ENCODE measurements at regions not wholly inside any gene's neighbourhood (a gene's known extent, or its start where the extent isn't known, plus 50 kb on each side); places are given as distances from the start of the nearest gene placed in this dataset.
"Not testable (repeated sequence)": the region's sequence is repeated elsewhere in the genome, so short reads cannot be mapped to it uniquely, and the experiment has no call there.

DNA sequence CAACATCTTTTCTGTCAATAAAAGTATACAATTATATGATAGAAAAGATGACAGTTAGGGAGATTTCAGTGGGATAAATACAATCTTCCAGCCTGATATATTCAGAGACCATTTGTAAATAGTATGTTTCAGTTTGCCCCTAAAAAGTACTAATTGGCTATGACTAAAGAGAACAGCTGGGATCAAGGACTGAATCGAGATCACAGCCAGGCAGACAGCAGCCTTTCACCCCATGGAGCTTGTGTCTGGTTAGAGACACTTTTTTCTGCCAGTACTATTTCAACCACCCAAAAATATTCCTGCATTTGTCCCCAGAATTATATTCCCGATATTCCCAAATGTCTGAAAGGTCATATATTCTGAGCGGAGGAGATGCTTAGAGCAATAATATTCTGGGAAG, 577.3 kb upstream of the TLE4 start:
- WGBS, 2 donors = 70 to 71% methylated on average over 3 of the region's 3 CpGs

DNA sequence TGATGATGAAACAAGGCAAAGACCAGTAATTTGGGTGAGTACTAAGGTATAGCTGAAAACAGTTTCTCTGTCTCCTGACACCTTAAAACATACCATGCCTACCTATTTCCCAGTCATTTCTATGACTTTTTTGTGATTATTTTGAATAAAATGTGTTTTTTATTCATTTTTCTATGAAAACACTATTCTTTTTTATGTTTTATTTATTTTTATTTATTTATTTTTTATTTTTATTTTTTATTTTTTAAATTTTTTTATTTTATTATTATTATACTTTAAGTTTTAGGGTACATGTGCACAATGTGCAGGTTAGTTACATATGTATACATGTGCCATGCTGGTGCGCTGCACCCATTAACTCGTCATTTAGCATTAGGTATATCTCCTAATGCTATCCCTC, 576.8 kb upstream of the TLE4 start:
- H3K4me1 ChIP-seq; H3K27ac ChIP-seq; DNase-seq (ENCODE audit: low spot score in 2 of 2); H3K27me3 ChIP-seq; H3K36me3 ChIP-seq; H3K4me3 ChIP-seq; H3K9me3 ChIP-seq: not testable (repeated sequence)
- WGBS, 2 donors = 96% methylated on average over 2 of the region's 2 CpGs

More for the DNA sequence above, 577.3 kb upstream of the TLE4 start:
- no peak overlapping the region for H3K4me3 ChIP-seq
- TF ChIP-seq EP300 (IDR thresholded peaks at IDR 0.05) = no peak
- no peak for TF ChIP-seq POLR2A (IDR thresholded peaks at IDR 0.05)
- TF ChIP-seq, protein P1, sequence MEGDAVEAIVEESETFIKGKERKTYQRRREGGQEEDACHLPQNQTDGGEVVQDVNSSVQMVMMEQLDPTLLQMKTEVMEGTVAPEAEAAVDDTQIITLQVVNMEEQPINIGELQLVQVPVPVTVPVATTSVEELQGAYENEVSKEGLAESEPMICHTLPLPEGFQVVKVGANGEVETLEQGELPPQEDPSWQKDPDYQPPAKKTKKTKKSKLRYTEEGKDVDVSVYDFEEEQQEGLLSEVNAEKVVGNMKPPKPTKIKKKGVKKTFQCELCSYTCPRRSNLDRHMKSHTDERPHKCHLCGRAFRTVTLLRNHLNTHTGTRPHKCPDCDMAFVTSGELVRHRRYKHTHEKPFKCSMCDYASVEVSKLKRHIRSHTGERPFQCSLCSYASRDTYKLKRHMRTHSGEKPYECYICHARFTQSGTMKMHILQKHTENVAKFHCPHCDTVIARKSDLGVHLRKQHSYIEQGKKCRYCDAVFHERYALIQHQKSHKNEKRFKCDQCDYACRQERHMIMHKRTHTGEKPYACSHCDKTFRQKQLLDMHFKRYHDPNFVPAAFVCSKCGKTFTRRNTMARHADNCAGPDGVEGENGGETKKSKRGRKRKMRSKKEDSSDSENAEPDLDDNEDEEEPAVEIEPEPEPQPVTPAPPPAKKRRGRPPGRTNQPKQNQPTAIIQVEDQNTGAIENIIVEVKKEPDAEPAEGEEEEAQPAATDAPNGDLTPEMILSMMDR (IDR thresholded peaks at IDR 0.05) = no peak
- no peaks in the 10 kb centered on the region for H3K4me1 ChIP-seq
- H3K9me3 ChIP-seq = no peaks in the 10 kb centered on the region
- H3K27ac ChIP-seq = no peak overlapping the region
- no peaks in the 10 kb centered on the region for H3K36me3 ChIP-seq
- DNase-seq (ENCODE audit: low spot score in 2 of 2) = no peak
- no peaks in the 10 kb centered on the region for H3K27me3 ChIP-seq

DNA sequence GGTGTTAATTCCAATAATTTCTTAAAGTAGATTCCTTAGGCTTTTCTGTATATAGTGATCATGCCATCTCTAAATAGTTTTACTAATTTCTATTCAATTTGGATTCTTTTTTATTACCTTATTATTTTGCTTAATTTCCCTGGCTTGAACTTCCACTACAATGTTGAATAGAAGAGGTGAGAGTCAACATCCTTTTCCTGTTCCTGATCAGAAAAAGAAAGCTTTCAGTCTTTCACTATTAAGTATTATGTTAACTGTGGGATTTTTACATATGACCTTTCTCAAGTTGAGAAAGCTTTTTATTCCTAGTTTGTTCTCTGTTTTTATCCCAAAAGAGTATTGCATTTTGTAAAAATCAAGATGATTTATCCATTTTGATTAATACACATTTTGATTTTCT, 574.5 kb upstream of the TLE4 start:
- Histone ChIP-seq H3K36me3 (no peaks in the 10 kb centered on the region), H3K27me3 (no peaks in the 10 kb centered on the region), H3K27ac (no peak overlapping the region), H3K4me3 (no peak overlapping the region), H3K4me1 (no peaks in the 10 kb centered on the region), H3K9me3 (no peaks in the 10 kb centered on the region)
- no peak for TF ChIP-seq EP300 (IDR thresholded peaks at IDR 0.05)
- no peak for TF ChIP-seq POLR2A (IDR thresholded peaks at IDR 0.05)
- TF ChIP-seq, protein P1 (IDR thresholded peaks at IDR 0.05) = no peak
- no peak for DNase-seq (ENCODE audit: low spot score in 2 of 2)

DNA sequence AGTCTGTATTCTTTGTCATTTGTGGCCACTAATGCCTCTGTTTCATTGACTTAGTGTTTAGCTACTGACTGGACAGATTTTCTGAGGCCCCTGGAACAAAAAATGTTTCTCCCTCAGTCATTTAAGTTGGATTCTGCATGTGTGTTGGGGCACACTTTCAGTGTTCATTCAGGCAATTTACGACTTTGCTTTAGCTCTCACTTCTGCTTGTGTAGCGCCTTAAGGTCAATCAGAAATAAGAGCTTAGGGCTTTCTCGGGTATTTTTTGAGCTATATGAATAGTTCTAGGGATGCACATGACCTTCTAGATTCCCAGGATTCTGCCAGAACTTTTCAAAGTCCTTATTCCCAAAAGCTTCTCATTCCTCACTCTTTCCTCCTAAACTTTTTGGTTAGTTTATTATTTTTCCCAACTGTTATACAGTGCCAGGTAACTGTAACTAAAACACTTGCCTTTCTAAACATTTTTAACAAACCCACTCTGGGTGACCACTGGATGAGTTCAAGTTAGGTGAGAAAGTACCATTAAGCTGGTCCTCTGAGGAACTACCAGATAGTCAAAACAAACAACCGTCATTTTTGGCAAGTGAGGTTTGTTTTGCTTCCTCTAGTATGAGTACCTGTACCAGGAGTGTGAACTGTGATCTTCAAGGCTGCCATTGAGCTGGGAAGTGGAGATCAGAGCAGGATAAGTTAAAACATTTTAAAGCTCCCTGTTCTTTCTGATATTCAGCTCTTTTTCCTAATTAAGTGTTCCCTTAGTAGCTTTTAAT, 571.3 kb upstream of the TLE4 start:
- Histone ChIP-seq H3K27me3 (no peaks in the 10 kb centered on the region), H3K4me1 (no peaks in the 10 kb centered on the region), H3K27ac (no peak overlapping the region), H3K4me3 (no peak overlapping the region), H3K36me3 (no peaks in the 10 kb centered on the region), H3K9me3 (no peaks in the 10 kb centered on the region)
- DNase-seq (ENCODE audit: low spot score in 2 of 2) = no peak
- WGBS, 2 donors = 33 to 64% methylated on average over 4 of the region's 4 CpGs
- TF ChIP-seq EP300 (IDR thresholded peaks at IDR 0.05) (no peak), POLR2A (IDR thresholded peaks at IDR 0.05) (no peak)
- TF ChIP-seq, protein P1 (IDR thresholded peaks at IDR 0.05) = no peak

DNA sequence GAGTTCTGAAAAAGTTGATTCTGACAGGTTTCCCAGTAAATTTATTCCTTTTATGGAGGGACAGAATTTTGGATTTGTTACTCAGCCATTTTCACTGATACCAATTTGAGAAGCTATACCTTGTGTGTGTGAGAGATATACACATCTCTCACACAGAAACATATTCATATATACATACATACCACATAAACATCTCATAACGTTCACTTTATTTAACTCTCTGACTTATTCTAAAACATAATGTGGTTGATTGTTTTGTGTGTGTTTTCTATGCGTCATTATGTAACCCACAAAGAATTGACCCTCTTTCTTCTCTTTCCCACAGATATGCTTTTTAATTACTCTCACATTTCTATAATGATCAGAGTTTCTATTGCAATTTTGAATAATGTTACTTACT, 570.8 kb upstream of the TLE4 start:
- Histone ChIP-seq H3K9me3 (no peaks in the 10 kb centered on the region), H3K27ac (no peak overlapping the region), H3K27me3 (no peaks in the 10 kb centered on the region), H3K4me1 (no peaks in the 10 kb centered on the region), H3K4me3 (no peak overlapping the region), H3K36me3 (no peaks in the 10 kb centered on the region)
- TF ChIP-seq, protein P1 (IDR thresholded peaks at IDR 0.05) = no peak
- TF ChIP-seq POLR2A (IDR thresholded peaks at IDR 0.05) = no peak
- no peak for TF ChIP-seq EP300 (IDR thresholded peaks at IDR 0.05)
- no peak for DNase-seq (ENCODE audit: low spot score in 2 of 2)
- 50 to 60% methylated on average over 2 of the region's 2 CpGs for WGBS, 2 donors

DNA sequence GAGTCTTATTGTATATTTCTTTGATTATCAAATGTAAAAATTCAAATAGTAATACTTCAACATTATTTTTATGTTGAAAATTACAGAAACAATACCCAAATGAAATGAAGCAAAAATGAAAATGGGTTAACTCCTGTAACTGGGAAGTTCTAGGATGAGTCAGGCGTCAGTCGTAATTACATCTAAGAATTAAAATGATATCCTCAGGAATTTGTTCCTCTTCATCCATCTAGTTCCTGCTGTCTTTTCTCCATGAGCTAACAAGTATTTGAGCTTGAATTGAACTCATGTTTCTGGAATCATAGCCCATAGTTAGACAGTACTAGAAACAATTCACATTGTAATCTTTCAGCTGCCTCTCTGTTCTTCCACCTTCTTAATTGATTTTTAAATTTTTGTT, 568.3 kb upstream of the TLE4 start:
- Histone ChIP-seq H3K4me1 (no peaks in the 10 kb centered on the region), H3K36me3 (no peaks in the 10 kb centered on the region), H3K4me3 (no peak overlapping the region), H3K9me3 (no peaks in the 10 kb centered on the region), H3K27me3 (no peaks in the 10 kb centered on the region), H3K27ac (no peak overlapping the region)
- WGBS, 2 donors = 88 to 94% methylated on average over 2 of the region's 2 CpGs
- DNase-seq (ENCODE audit: low spot score in 2 of 2) = no peak
- TF ChIP-seq, protein P1 (IDR thresholded peaks at IDR 0.05) = no peak
- TF ChIP-seq POLR2A (IDR thresholded peaks at IDR 0.05) (no peak), EP300 (IDR thresholded peaks at IDR 0.05) (no peak)
